GM12865 (cell line): ENCODE measurements at regions not wholly inside any gene's neighbourhood (a gene's known extent, or its start where the extent isn't known, plus 50 kb on each side); places are given as distances from the start of the nearest gene placed in this dataset.

Experiments
- DNase-seq: peaks from one replicate; pipeline ENCODE4 v3.0.0; 2010; ENCODE audit warnings: low read depth
- H3K4me3 ChIP-seq: 2 replicates; pipeline ENCODE4 v1.5.1; 2011; ENCODE audit warnings: mild to moderate bottlenecking, low read depth, low read length, control low read depth
- TF ChIP-seq, protein P1 (sequence below): IDR thresholded peaks from 2 replicates; pipeline ENCODE4 v1.5.1; 2011; ENCODE audit warnings: low read length, control low read depth, low read depth, inconsistent platforms; ENCODE audit not compliant: insufficient read depth; ENCODE audit errors: missing control alignments

DNA sequence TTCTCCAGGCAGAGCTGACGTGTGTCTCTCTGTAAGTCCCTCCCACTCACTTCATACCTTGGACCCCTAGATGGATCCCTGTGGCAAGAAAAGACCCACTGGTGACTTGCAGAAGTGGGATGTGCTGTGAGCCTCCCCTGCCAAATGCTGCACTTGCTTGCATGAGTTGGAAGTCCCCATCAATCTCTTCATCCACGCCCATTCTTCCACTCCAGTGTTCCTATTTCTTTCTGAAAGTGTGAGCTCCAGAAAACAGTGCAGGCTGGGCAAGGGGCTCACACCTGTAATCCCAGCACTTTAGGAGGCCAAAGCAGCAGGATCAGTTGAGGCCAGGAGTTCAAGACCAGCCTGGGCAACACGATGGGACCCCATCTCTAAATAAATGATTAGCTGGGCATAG is 254.1 kb upstream of the IRF2BP2 start:
- H3K4me3 ChIP-seq, result no peak overlapping the region
- DNase-seq, result no peak
- TF ChIP-seq, protein P1, sequence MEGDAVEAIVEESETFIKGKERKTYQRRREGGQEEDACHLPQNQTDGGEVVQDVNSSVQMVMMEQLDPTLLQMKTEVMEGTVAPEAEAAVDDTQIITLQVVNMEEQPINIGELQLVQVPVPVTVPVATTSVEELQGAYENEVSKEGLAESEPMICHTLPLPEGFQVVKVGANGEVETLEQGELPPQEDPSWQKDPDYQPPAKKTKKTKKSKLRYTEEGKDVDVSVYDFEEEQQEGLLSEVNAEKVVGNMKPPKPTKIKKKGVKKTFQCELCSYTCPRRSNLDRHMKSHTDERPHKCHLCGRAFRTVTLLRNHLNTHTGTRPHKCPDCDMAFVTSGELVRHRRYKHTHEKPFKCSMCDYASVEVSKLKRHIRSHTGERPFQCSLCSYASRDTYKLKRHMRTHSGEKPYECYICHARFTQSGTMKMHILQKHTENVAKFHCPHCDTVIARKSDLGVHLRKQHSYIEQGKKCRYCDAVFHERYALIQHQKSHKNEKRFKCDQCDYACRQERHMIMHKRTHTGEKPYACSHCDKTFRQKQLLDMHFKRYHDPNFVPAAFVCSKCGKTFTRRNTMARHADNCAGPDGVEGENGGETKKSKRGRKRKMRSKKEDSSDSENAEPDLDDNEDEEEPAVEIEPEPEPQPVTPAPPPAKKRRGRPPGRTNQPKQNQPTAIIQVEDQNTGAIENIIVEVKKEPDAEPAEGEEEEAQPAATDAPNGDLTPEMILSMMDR, result no peak

DNA sequence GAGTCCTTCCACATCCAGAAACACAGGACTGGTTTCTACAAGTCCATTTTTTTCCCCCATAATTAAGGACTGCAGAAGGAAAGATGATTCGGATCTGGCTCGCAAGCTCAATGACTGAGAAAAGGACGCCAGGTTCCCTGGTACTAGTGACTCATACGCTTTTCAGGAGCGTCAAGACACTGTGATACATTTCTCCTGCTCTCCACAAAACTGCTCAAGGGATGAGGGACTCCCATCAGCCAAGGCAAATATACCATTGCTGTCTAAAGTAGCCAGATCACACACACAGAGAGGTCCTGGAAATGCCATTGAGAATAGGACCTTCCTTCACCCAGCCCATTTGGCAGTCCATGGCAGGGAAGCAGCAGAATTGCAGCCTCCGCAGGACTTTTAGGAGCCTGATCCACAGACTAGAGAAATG is 253.6 kb upstream of the IRF2BP2 start:
- TF ChIP-seq, protein P1, result no peak
- no peak overlapping the region for H3K4me3 ChIP-seq

DNA sequence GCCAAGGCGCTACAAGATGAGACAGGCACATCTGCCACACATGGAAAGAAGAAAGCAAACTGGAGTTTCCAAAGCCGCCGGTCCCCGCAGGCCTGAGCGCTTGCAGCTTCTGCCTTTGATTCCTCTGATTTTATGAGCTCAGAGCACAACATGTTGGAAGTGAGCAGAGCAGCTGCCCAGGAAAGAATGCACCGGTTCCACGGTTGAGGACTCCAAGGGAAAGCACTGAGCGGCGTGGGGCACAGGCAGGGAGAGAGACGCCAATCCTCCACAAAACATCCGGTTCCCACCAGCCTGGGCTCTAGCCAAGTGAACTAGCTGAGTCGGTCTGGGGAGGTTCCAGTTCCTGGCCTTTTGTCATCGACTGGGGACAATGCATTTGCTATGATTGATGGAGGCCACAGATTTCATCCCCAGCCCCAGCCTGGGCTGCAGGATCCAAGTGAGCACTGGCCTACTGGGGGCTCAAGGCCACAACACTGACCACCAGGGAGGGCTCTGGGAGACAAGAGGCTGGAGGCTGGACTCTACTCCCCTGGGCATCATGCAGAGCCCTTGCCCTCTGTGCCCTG is 253.1 kb upstream of the IRF2BP2 start:
- DNase-seq, result no peak
- no peak overlapping the region for H3K4me3 ChIP-seq
- TF ChIP-seq, protein P1, result no peak

More for the DNA sequence above, 253.6 kb upstream of the IRF2BP2 start:
- DNase-seq, result no peak

DNA sequence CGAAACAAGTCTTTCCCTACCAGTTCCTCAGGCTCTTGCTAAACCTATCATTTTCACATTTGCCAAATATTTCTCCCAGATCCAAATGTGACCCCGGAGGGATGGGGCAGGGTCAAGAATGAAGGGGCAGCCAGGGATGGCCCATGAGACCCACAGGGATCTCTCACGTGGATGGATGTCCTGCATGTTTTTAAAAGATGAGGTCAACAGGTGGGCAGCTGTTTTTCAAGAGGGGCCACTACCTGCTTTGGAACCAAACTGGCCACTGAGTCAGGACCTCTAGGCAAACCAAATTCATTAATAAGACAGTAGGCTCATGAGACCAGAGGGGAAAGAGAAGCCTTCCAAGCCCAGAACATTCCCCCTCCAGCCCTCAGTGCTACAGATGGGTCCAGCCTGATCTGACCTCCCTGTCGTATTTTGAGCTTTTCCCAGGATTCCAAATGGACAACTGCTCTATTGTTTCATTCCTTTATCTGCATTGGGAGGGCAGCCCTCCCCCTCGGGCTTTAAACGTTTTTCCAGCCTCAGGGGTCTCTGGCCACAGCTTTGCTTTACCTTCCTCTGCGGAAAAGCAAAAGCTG is 252.5 kb upstream of the IRF2BP2 start:
- no peak overlapping the region for H3K4me3 ChIP-seq
- no peak for DNase-seq
- TF ChIP-seq, protein P1, result no peak

DNA sequence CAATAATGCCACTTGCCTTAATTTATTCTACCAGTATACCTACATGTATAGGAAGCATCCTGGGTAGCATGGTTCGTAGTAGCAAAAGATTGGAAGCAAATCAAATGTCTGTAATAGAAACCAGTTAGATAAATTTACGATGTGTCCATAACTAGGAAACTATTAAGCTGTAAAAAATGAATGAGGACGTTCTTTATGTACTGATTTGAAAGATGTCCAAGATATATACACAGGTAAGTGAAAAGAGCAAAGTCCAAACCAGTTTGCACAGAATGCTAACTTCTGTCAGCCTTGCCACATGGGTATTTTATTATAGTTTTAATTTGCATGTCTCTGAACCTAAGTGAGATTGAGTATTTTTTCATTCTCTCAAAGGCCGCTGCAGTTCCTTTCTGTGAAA is 251.8 kb upstream of the IRF2BP2 start:
- no peak overlapping the region for H3K4me3 ChIP-seq
- no peak for DNase-seq
- TF ChIP-seq, protein P1, result no peak

DNA sequence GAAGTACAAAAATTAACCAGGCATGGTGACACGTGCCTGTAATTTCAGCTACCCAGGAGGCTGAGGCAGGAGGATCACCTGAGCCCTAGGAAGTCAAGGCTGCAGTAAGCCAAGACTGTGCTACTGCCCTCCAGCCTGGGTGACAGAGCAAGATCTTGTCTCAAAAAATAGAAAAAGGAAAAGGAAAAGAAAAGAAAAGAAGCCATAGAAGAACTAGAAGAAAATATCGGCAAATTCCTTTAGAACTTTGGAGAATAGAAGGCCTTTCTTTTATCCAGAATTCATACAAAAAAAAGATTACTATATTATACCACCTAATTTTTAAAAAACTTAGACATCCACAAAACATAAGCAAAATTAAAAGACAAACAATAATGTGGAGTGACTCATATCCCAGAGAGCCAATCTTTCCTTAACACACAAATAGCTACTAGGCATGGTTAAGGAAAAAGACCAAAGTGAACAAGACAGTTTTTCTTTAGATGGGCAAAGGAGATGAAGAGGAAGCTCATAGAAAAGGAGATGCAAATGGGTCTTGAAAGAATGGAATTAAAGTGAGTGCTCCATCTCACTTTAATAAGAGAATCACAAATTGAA is 251.1 kb upstream of the IRF2BP2 start:
- H3K4me3 ChIP-seq, result no peak overlapping the region
- no peak for DNase-seq
- TF ChIP-seq, protein P1, result no peak
